ENCODE measurements at regions not wholly inside any gene's neighbourhood (a gene's known extent, or its start where the extent isn't known, plus 50 kb on each side); places are given as distances from the start of the nearest gene placed in this dataset.

GRCh38 chr1:199132006-199132405, 493.2 kb downstream of the PTPRC start:
- H3K4me1 ChIP-seq (ENCODE audit: insufficient read depth, low read length): peaks cover 3% of the 10 kb centered on the region
- no peaks in the 10 kb centered on the region for H3K36me3 ChIP-seq (ENCODE audit: insufficient read depth, low read length)
- no peak overlapping the region for H2AFZ ChIP-seq (ENCODE audit: low read depth, low read length)
- H3K9me3 ChIP-seq (ENCODE audit: low read length): no peaks in the 10 kb centered on the region
- H3K4me3 ChIP-seq (ENCODE audit: low read length): no peak overlapping the region
- H3K27me3 ChIP-seq (ENCODE audit: insufficient read depth, low read length): no peaks in the 10 kb centered on the region

DNA sequence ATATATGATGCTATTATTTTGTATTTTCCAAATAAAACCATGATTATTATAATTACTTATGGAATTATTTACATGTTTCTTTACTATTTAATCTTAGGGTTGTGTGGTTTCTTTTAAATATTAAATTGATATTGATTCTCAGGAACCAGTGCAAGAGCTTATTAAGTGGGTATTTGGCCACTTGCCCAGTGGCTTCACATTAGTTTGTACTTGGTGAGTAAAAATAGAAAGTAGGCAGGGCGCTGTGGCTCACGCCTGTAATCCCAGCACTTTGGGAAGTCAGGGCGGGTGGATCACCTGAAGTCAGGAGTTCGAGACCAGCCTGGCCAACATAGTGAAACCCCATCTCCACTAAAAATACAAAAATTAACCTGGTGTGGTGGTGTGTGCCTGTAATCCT, 497.1 kb downstream of the PTPRC start:
- Histone ChIP-seq H3K9me3 (ENCODE audit: low read length) (no peaks in the 10 kb centered on the region), H3K36me3 (ENCODE audit: insufficient read depth, low read length) (no peaks in the 10 kb centered on the region), H3K27me3 (ENCODE audit: insufficient read depth, low read length) (no peaks in the 10 kb centered on the region), H2AFZ (ENCODE audit: low read depth, low read length) (no peak overlapping the region), H3K4me3 (ENCODE audit: low read length) (no peak overlapping the region), H3K4me1 (ENCODE audit: insufficient read depth, low read length) (no peaks in the 10 kb centered on the region)

GRCh38 chr1:199138061-199138460, 499.2 kb downstream of the PTPRC start:
- Histone ChIP-seq H2AFZ (ENCODE audit: low read depth, low read length) (no peak overlapping the region), H3K4me3 (ENCODE audit: low read length) (no peak overlapping the region), H3K4me1 (ENCODE audit: insufficient read depth, low read length) (no peaks in the 10 kb centered on the region), H3K36me3 (ENCODE audit: insufficient read depth, low read length) (no peaks in the 10 kb centered on the region), H3K9me3 (ENCODE audit: low read length) (no peaks in the 10 kb centered on the region), H3K27me3 (ENCODE audit: insufficient read depth, low read length) (no peaks in the 10 kb centered on the region)

DNA sequence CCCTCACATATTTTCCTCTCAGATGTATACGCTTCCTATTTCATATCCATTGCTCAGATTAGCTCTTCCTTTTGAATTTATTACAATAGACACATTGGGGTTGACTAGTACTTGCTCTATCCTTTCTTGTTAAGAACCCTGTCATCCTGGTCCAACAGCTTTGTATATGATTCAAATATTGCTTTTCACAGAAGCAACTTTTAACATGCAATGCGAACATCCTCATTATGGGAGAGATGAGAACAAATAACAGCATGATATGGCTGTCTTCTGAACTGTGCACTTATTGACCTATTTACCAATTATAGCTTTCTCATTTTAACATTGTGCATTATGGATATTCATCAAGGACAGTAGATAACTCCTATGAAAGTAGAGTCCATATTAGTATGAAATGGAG, 510.8 kb downstream of the PTPRC start:
- H3K9me3 ChIP-seq (ENCODE audit: low read length): no peaks in the 10 kb centered on the region
- peaks cover 19% of the 10 kb centered on the region for H3K4me1 ChIP-seq (ENCODE audit: insufficient read depth, low read length)
- H3K4me3 ChIP-seq (ENCODE audit: low read length): no peak overlapping the region
- H3K36me3 ChIP-seq (ENCODE audit: insufficient read depth, low read length): no peaks in the 10 kb centered on the region
- no peaks in the 10 kb centered on the region for H3K27me3 ChIP-seq (ENCODE audit: insufficient read depth, low read length)
- H2AFZ ChIP-seq (ENCODE audit: low read depth, low read length): no peak overlapping the region

DNA sequence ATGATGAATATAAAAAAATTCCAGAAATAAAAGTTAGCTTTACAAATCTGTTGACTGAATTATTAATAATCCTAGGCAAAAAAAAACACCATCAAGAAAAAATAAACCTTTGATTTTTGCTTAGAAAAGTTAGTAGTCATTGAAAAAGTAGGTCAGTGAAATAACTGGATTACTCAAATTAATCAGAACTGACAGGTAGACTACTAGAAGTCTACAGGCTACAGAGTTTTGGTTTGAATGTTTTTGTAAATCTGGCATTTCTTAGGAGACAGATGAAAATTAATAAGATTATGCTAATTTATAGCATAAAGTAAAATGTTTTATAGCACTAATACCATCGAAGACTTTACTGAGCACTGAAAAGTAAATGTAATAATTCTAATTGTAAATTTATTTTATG, 511.9 kb downstream of the PTPRC start:
- Histone ChIP-seq H2AFZ (ENCODE audit: low read depth, low read length) (no peak overlapping the region), H3K27me3 (ENCODE audit: insufficient read depth, low read length) (no peaks in the 10 kb centered on the region), H3K9me3 (ENCODE audit: low read length) (no peaks in the 10 kb centered on the region), H3K36me3 (ENCODE audit: insufficient read depth, low read length) (no peaks in the 10 kb centered on the region), H3K4me1 (ENCODE audit: insufficient read depth, low read length) (peaks cover 28% of the 10 kb centered on the region), H3K4me3 (ENCODE audit: low read length) (no peak overlapping the region)

- Histone ChIP-seq H3K36me3 (ENCODE audit: insufficient read depth, low read length) (no peaks in the 10 kb centered on the region), H3K4me3 (ENCODE audit: low read length) (peak overlapping the region; percentile 21), H3K9me3 (ENCODE audit: low read length) (no peaks in the 10 kb centered on the region), H3K27me3 (ENCODE audit: insufficient read depth, low read length) (no peaks in the 10 kb centered on the region), H3K4me1 (ENCODE audit: insufficient read depth, low read length) (peaks cover 28% of the 10 kb centered on the region), H2AFZ (ENCODE audit: low read depth, low read length) (peak overlapping the region; percentile 80)
These were observed 513.0 kb downstream of the PTPRC start for GRCh38 chr1:199151634-199152425.

- peaks cover 28% of the 10 kb centered on the region for H3K4me1 ChIP-seq (ENCODE audit: insufficient read depth, low read length)
- no peak overlapping the region for H2AFZ ChIP-seq (ENCODE audit: low read depth, low read length)
- no peaks in the 10 kb centered on the region for H3K9me3 ChIP-seq (ENCODE audit: low read length)
- H3K27me3 ChIP-seq (ENCODE audit: insufficient read depth, low read length): no peaks in the 10 kb centered on the region
- H3K36me3 ChIP-seq (ENCODE audit: insufficient read depth, low read length): no peaks in the 10 kb centered on the region
- H3K4me3 ChIP-seq (ENCODE audit: low read length): no peak overlapping the region
These were observed 513.8 kb downstream of the PTPRC start for GRCh38 chr1:199152676-199153075.

DNA sequence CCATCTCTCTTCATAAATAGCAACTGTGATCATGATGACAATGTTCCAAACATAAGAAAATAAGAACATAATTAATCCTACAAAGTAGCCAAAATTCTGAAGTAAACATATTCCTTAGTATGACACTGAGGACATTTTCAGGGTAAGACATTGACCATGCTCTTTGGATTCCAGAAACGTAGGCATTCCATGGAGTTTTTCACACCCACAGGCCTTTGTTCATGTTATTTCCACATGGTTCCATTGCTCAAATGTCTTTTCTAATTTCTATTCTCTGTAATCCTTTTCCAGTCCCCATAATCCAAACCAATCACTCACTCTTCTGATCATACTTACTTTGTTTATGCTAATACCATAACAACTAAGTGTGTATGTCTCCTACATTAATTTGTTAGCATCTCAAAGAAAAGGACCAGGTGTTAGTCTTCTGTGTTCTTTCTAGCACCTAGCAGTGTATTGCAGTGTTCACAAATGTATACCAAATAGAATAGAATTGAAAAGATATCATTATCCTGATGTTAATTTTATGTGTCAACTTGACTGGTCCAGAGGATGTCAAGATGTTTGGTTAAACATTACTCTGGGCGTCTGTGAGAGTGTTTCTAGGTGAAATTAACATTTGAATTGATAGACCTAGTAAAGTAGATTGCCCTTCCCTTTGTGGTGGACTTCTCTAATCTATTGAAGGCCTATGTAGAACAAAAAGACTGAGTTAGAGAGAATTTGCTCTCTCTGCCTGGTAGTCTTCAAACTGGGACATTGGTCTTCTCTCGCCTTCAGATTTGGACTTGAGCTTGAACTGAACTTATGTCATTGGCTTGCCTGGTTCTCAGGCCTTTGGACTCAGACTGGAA, 516.6 kb downstream of the PTPRC start:
- Histone ChIP-seq H2AFZ (ENCODE audit: low read depth, low read length) (no peak overlapping the region), H3K9me3 (ENCODE audit: low read length) (no peaks in the 10 kb centered on the region), H3K4me1 (ENCODE audit: insufficient read depth, low read length) (peaks cover 28% of the 10 kb centered on the region), H3K27me3 (ENCODE audit: insufficient read depth, low read length) (no peaks in the 10 kb centered on the region), H3K4me3 (ENCODE audit: low read length) (no peak overlapping the region), H3K36me3 (ENCODE audit: insufficient read depth, low read length) (no peaks in the 10 kb centered on the region)

GRCh38 chr1:199157494-199157893, 518.7 kb downstream of the PTPRC start:
- Histone ChIP-seq H3K9me3 (ENCODE audit: low read length) (no peaks in the 10 kb centered on the region), H2AFZ (ENCODE audit: low read depth, low read length) (no peak overlapping the region), H3K27me3 (ENCODE audit: insufficient read depth, low read length) (no peaks in the 10 kb centered on the region), H3K4me3 (ENCODE audit: low read length) (no peak overlapping the region), H3K4me1 (ENCODE audit: insufficient read depth, low read length) (peaks cover 13% of the 10 kb centered on the region), H3K36me3 (ENCODE audit: insufficient read depth, low read length) (no peaks in the 10 kb centered on the region)

- no peaks in the 10 kb centered on the region for H3K9me3 ChIP-seq (ENCODE audit: low read length)
- H2AFZ ChIP-seq (ENCODE audit: low read depth, low read length): no peak overlapping the region
- H3K27me3 ChIP-seq (ENCODE audit: insufficient read depth, low read length): no peaks in the 10 kb centered on the region
- no peak overlapping the region for H3K4me3 ChIP-seq (ENCODE audit: low read length)
- H3K36me3 ChIP-seq (ENCODE audit: insufficient read depth, low read length): no peaks in the 10 kb centered on the region
- H3K4me1 ChIP-seq (ENCODE audit: insufficient read depth, low read length): peaks cover under 1% of the 10 kb centered on the region
These were observed 521.9 kb downstream of the PTPRC start for GRCh38 chr1:199160521-199161318.

GRCh38 chr1:199161319-199161680, 522.5 kb downstream of the PTPRC start:
- Histone ChIP-seq H3K4me3 (ENCODE audit: low read length) (no peak overlapping the region), H3K27me3 (ENCODE audit: insufficient read depth, low read length) (no peaks in the 10 kb centered on the region), H3K4me1 (ENCODE audit: insufficient read depth, low read length) (no peaks in the 10 kb centered on the region), H3K36me3 (ENCODE audit: insufficient read depth, low read length) (no peaks in the 10 kb centered on the region), H2AFZ (ENCODE audit: low read depth, low read length) (no peak overlapping the region), H3K9me3 (ENCODE audit: low read length) (no peaks in the 10 kb centered on the region)

GRCh38 chr1:199161766-199162303, 523.0 kb downstream of the PTPRC start:
- Histone ChIP-seq H3K36me3 (ENCODE audit: insufficient read depth, low read length) (no peaks in the 10 kb centered on the region), H2AFZ (ENCODE audit: low read depth, low read length) (no peak overlapping the region), H3K4me1 (ENCODE audit: insufficient read depth, low read length) (no peaks in the 10 kb centered on the region), H3K4me3 (ENCODE audit: low read length) (no peak overlapping the region), H3K27me3 (ENCODE audit: insufficient read depth, low read length) (no peaks in the 10 kb centered on the region), H3K9me3 (ENCODE audit: low read length) (no peaks in the 10 kb centered on the region)

DNA sequence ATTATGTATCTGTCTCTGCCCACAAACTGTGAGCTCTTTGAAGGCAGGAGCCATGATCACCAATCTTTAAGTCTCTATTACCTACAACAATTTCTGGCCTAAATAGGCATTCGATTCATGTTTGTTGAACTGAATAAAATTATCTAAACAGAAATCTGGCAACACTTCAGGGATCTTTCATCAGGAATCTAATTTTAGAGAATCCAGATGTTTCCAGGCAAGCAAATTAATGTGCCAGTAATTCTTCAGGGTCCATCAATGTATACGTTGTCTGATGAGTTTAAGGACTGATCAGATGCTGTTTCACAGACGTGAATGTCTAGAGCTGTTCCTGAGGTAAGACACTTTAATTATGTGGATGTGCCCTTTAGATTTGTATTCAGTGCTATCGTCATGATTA, 524.4 kb downstream of the PTPRC start:
- Histone ChIP-seq H3K27me3 (ENCODE audit: insufficient read depth, low read length) (no peaks in the 10 kb centered on the region), H3K36me3 (ENCODE audit: insufficient read depth, low read length) (no peaks in the 10 kb centered on the region), H3K4me1 (ENCODE audit: insufficient read depth, low read length) (no peaks in the 10 kb centered on the region), H3K4me3 (ENCODE audit: low read length) (no peak overlapping the region), H3K9me3 (ENCODE audit: low read length) (no peaks in the 10 kb centered on the region), H2AFZ (ENCODE audit: low read depth, low read length) (no peak overlapping the region)

All from neuron (in vitro differentiated cells).